Spleen (tissue), 11 donors: ENCODE measurements at regions not wholly inside any gene's neighbourhood (a gene's known extent, or its start where the extent isn't known, plus 50 kb on each side); places are given as distances from the start of the nearest gene placed in this dataset.

Experiments used
- DNase-seq: peaks from one replicate; pipeline ENCODE4 v3.0.0-alpha.2; 2020
- H3K27ac ChIP-seq, 8 donors: fragments of 200-600 bp; sonication (generic) in 7 of 8; 1 replicate in 4 of 8; 2 replicates in 4 of 8; pipeline versions ENCODE4 v1.5.0 to v1.8.0; 2016 to 2021; ENCODE audit warnings: inconsistent platforms in 4 of 8, mild to moderate bottlenecking in 4 of 8, moderate library complexity in 1 of 8
- H3K27me3 ChIP-seq, 7 donors: fragments of 200-600 bp; sonication (generic) in 6 of 7; replicated peaks in 1 of 7; 1 replicate in 4 of 7; 2 replicates in 3 of 7; pipeline versions ENCODE4 v1.5.0 to v1.8.0; 2016 to 2021; ENCODE audit warnings: inconsistent platforms in 3 of 7, mild to moderate bottlenecking in 1 of 7
- H3K36me3 ChIP-seq, 6 donors: fragments of 200-600 bp; sonication (generic) in 5 of 6; 1 replicate in 4 of 6; 2 replicates in 2 of 6; pipeline versions ENCODE4 v1.5.0 to v1.8.0; 2016 to 2021; ENCODE audit warnings: inconsistent platforms in 2 of 6
- H3K4me1 ChIP-seq, 6 donors: fragments of 200-600 bp; sonication (generic) in 5 of 6; 1 replicate in 3 of 6; 2 replicates in 3 of 6; pipeline versions ENCODE4 v1.5.0 to v1.8.0; 2016 to 2021; ENCODE audit warnings: inconsistent platforms in 3 of 6
- H3K4me3 ChIP-seq, 8 donors: fragments of 200-600 bp; sonication (generic) in 7 of 8; 1 replicate in 4 of 8; 2 replicates in 4 of 8; pipeline versions ENCODE4 v1.5.0 to v1.8.0; 2016 to 2021; ENCODE audit warnings: inconsistent platforms in 4 of 8, mild to moderate bottlenecking in 4 of 8, moderate library complexity in 2 of 8
- H3K9me3 ChIP-seq, 8 donors: fragments of 200-600 bp; sonication (generic) in 7 of 8; 1 replicate in 4 of 8; 2 replicates in 4 of 8; pipeline versions ENCODE4 v1.5.0 to v1.8.0; 2016 to 2021; ENCODE audit warnings: inconsistent platforms in 4 of 8
- POLR2A ChIP-seq, 3 donors: fragments of 450-650 bp; IDR thresholded peaks; one replicate each; pipeline ENCODE4 v1.5.1; 2017; ENCODE audit warnings: antibody characterized with exemption in 3 of 3, mild to moderate bottlenecking in 1 of 3
- POLR2AphosphoS5 ChIP-seq, 3 donors: sonication (generic); formaldehyde crosslinking; IDR thresholded peaks; one replicate each; pipeline ENCODE4 v1.5.1; 2017; ENCODE audit warnings: antibody characterized with exemption in 3 of 3
- WGBS, 5 donors: extraction: QIAGEN DNeasy Blood & Tissue Kit in 3 of 5; methylation state at CpG; one replicate each; pipeline versions ENCODE4 v1.1.5 to v1.1.7; 2013 to 2018; 5-methylcytosine and 5-hydroxymethylcytosine counted together
- intact Hi-C: fragments of 100-400 bp; cut with DNase I; formaldehyde crosslinking; loops from one replicate; pipeline ENCODE4 v1.15.0; 2023; ENCODE audit warnings: low total_unique reads
- TF ChIP-seq, protein P1 (sequence below), 11 experiments: fragments of 200-600 bp in 7 of 11; fragments of 450-650 bp in 4 of 11; sonication (generic) in 4 of 11; IDR thresholded peaks in 8 of 11; conservative IDR thresholded peaks in 3 of 11; 1 replicate in 7 of 11; 2 replicates in 4 of 11; pipeline versions ENCODE4 v1.4.0 to v1.8.0; 2016 to 2021; ENCODE audit warnings: antibody characterized with exemption in 11 of 11, inconsistent platforms in 4 of 11, mild to moderate bottlenecking in 1 of 11
- donor health status: healthy with polysubstance abuse.
- donor health status: DM: no; HTN: no; CAD: no; lungs with moderate emphysema.
- donor health status: DM: no; HTN: no; CAD: no.
- donor health status: Bipolar disorder and iron deficiency.
- donor health status: healthy.
- donor health status: DM: no; HTN: no; CAD: no.
- donor health status: DM: yes; HTN: yes; CAD: no.

DNA sequence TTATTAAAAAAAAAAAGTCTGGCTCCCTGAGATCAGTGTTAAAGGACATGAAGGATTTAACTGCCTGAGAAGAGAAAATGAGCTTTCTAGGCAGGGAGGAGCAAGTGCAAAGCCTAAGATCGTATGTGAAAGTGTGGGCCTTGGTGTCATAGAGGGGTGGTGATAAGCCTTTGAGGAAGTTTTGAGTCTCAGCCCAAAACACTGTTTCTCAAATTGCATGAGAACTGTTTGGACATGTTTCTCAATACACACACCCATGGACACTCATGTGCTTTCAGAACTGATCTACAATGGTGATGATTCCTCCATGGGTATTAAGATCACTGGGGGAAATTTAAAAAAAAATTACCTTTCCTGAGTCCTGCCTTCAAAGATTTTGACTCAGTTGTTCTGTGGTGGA is 336.7 kb upstream of the RND3 start:
- Histone ChIP-seq H3K9me3 (peaks cover 0 to 6% (median 0%) of the 10 kb centered on the region in 8 donors), H3K36me3 (no peaks in the 10 kb centered on the region), H3K27me3 (no peaks in the 10 kb centered on the region), H3K27ac (no peak overlapping the region), H3K4me1 (no peaks in the 10 kb centered on the region), H3K4me3 (no peak overlapping the region)
- TF ChIP-seq POLR2A (IDR thresholded peaks at IDR 0.05) (no peak), POLR2AphosphoS5 (IDR thresholded peaks at IDR 0.05) (no peak)
- TF ChIP-seq, protein P1, sequence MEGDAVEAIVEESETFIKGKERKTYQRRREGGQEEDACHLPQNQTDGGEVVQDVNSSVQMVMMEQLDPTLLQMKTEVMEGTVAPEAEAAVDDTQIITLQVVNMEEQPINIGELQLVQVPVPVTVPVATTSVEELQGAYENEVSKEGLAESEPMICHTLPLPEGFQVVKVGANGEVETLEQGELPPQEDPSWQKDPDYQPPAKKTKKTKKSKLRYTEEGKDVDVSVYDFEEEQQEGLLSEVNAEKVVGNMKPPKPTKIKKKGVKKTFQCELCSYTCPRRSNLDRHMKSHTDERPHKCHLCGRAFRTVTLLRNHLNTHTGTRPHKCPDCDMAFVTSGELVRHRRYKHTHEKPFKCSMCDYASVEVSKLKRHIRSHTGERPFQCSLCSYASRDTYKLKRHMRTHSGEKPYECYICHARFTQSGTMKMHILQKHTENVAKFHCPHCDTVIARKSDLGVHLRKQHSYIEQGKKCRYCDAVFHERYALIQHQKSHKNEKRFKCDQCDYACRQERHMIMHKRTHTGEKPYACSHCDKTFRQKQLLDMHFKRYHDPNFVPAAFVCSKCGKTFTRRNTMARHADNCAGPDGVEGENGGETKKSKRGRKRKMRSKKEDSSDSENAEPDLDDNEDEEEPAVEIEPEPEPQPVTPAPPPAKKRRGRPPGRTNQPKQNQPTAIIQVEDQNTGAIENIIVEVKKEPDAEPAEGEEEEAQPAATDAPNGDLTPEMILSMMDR (IDR thresholded peaks at IDR 0.05 in 8 of 11, conservative IDR thresholded peaks at IDR 0.05 in 3 of 11), result no peak
- 0 to 40% (median 0%) methylated on average over 1 of the region's 1 CpG for WGBS, 5 donors
- no peak for DNase-seq
- intact Hi-C loops, result no loop called here

DNA sequence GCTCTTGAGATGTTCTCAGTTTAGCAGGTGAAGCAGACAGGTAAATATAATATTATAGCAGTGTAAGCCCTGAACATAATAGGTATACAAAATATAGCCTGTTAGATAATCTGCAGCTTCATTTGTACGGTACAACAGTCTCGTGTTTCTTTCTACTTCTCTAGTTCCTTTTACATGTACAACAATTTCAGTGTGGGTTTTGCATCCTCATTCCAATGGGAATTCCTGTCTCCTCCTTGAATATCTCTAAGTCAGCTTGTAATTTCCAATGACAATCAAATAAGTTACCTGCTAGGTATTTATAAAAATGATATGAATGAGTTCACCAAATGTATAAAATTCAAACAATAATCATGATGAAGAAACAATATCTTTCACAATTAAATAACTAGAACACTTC is 330.0 kb upstream of the RND3 start:
- no peaks in the 10 kb centered on the region for H3K36me3 ChIP-seq
- H3K27ac ChIP-seq, result no peak overlapping the region
- no peaks in the 10 kb centered on the region for H3K9me3 ChIP-seq
- TF ChIP-seq, protein P1 (IDR thresholded peaks at IDR 0.05 in 8 of 11, conservative IDR thresholded peaks at IDR 0.05 in 3 of 11), result no peak
- TF ChIP-seq POLR2A (IDR thresholded peaks at IDR 0.05) (no peak), POLR2AphosphoS5 (IDR thresholded peaks at IDR 0.05) (no peak)
- no peaks in the 10 kb centered on the region for H3K4me1 ChIP-seq
- 73 to 94% (median 86%) methylated on average over 2 of the region's 2 CpGs for WGBS, 5 donors
- DNase-seq, result no peak
- H3K27me3 ChIP-seq, result peaks cover 0 to 5% (median 0%) of the 10 kb centered on the region in 7 donors
- no peak overlapping the region for H3K4me3 ChIP-seq
- intact Hi-C loops, result no loop called here

DNA sequence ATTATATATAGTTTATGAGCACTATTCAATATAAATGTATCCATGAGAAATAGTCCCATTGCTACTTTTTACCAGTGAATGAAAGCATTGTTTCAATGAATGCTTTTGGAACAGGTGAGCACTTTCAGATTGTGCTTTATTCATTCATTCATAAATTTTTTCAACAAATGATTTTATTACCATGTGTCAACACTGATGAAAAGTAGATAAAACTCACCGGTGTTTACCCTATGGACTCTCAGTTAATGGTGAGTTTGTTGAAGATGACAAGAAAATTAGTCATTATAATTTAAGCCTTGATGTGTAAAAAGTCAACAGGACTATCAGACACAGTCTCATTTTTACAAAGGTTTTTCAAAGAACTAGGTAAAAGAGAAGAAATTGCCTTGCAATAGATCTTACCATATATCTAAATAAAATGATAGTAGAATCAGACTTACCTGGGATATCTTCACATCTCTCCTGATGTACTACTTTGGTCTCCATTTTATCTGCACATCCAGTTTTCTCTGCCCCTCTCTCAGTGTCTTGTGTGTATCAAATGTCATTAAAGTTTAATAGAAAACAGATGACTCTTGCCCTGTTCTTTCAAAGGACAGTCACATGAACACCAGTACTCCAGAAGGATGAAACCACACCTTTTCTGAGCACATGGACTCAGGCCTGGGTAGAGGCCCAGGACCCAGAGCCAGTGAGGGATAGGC is 325.3 kb upstream of the RND3 start:
- intact Hi-C loops, result no loop called here
- H3K27me3 ChIP-seq, result peaks cover 0 to 5% (median 0%) of the 10 kb centered on the region in 7 donors
- TF ChIP-seq POLR2AphosphoS5 (IDR thresholded peaks at IDR 0.05) (no peak), POLR2A (IDR thresholded peaks at IDR 0.05) (no peak)
- TF ChIP-seq, protein P1 (IDR thresholded peaks at IDR 0.05 in 8 of 11, conservative IDR thresholded peaks at IDR 0.05 in 3 of 11), result no peak
- no peak overlapping the region for H3K4me3 ChIP-seq
- no peaks in the 10 kb centered on the region for H3K4me1 ChIP-seq
- H3K36me3 ChIP-seq, result no peaks in the 10 kb centered on the region
- H3K27ac ChIP-seq, result no peak overlapping the region
- no peaks in the 10 kb centered on the region for H3K9me3 ChIP-seq
- DNase-seq, result no peak
- 88 to 94% (median 92%) methylated on average over 1 of the region's 1 CpG for WGBS, 5 donors

DNA sequence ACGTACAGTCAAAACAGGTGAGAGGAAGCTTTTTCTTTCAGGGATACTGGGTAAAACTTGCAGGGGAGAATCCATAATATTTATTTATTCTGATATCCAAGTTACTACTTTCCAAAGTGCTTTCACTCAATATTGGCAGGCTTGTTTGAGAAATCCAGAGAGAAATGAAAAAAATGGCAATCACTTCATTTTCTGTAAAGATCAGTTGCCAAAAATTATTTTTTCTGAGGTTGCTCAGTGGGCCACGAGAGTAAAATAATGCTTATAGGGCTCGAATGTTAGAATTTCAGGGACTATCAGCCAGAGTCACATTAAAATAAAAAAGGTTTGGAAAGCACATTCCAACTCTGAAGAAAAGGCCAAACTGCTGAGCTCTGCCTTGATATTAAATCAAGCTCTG is 324.6 kb upstream of the RND3 start:
- H3K4me1 ChIP-seq, result no peaks in the 10 kb centered on the region
- TF ChIP-seq, protein P1 (IDR thresholded peaks at IDR 0.05 in 8 of 11, conservative IDR thresholded peaks at IDR 0.05 in 3 of 11), result no peak
- TF ChIP-seq POLR2AphosphoS5 (IDR thresholded peaks at IDR 0.05) (no peak), POLR2A (IDR thresholded peaks at IDR 0.05) (no peak)
- no peak for DNase-seq
- H3K36me3 ChIP-seq, result no peaks in the 10 kb centered on the region
- no peak overlapping the region for H3K4me3 ChIP-seq
- no peak overlapping the region for H3K27ac ChIP-seq
- intact Hi-C loops, result no loop called here
- WGBS, 5 donors, result 72 to 87% (median 82%) methylated on average over 3 of the region's 3 CpGs
- H3K27me3 ChIP-seq, result peaks cover 0 to 5% (median 0%) of the 10 kb centered on the region in 7 donors
- no peaks in the 10 kb centered on the region for H3K9me3 ChIP-seq
